ENCODE measurements at regions not wholly inside any gene's neighbourhood (a gene's known extent, or its start where the extent isn't known, plus 50 kb on each side); places are given as distances from the start of the nearest gene placed in this dataset.

DNA sequence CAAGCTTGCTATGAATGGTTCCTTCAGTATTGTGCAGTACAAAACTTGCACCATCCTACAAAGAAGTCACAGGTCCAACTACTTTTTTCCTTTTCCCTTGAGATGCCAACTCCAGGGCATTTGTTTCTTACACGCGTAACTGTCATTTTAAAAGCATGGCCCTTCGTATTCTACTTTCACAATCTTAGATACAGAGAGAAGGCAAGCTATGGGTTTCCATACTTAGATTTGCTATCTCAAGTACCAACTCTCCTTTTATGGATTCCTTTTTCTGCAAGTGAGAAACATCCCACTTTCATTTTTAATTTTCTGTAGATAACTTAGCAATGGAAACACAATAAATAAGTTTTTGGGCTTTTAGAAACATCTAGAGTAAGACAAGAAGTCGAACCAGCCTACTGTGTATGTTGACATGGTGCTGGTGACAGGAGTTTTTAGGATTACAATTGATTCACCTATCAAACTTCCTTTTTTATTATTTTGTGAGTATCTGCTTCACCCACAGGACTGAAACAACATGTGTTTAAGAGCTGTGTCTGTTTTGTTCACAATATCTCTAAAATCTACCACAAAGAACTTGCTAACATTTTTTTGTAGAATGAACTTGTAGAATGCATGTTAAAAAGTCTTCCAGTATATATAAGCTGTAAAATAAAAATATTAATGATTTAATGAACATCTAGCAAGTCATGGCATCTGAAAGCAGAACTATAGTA, 124.1 kb downstream of the FAM174A start:
- FAIRE-seq (no peak), DNase-seq (ENCODE audit: low read depth) (no peak)
- H3K4me1 Mint-ChIP-seq (ENCODE audit: low read depth, unreplicated experiment) = no peaks in the 10 kb centered on the region
- Histone ChIP-seq H4K20me1 (ENCODE audit: insufficient read depth, low read length) (no peaks in the 10 kb centered on the region), H3K27ac (ENCODE audit: low read depth, low read length) (no peak overlapping the region), H3K9me3 (ENCODE audit: insufficient read depth, low read depth, low read length) (no peaks in the 10 kb centered on the region), H3K36me3 (ENCODE audit: insufficient read depth, low read length) (no peaks in the 10 kb centered on the region), H3K4me3 (ENCODE audit: insufficient read depth, low read depth, low read length) (no peak overlapping the region), H3K9ac (ENCODE audit: low read length) (no peak overlapping the region), H3K27me3 (ENCODE audit: insufficient read depth, low read length) (no peaks in the 10 kb centered on the region), H3K4me1 (ENCODE audit: insufficient read depth, low read length) (no peaks in the 10 kb centered on the region), H3K4me2 (ENCODE audit: low read length) (no peak overlapping the region), H2AFZ (ENCODE audit: low read depth, low read length) (no peak overlapping the region), H3K79me2 (ENCODE audit: insufficient read depth, low read length) (no peaks in the 10 kb centered on the region)
- no peak for TF ChIP-seq EZH2 (IDR thresholded peaks at IDR 0.05; ENCODE audit: insufficient read depth, low read length)
- TF ChIP-seq, protein P1, sequence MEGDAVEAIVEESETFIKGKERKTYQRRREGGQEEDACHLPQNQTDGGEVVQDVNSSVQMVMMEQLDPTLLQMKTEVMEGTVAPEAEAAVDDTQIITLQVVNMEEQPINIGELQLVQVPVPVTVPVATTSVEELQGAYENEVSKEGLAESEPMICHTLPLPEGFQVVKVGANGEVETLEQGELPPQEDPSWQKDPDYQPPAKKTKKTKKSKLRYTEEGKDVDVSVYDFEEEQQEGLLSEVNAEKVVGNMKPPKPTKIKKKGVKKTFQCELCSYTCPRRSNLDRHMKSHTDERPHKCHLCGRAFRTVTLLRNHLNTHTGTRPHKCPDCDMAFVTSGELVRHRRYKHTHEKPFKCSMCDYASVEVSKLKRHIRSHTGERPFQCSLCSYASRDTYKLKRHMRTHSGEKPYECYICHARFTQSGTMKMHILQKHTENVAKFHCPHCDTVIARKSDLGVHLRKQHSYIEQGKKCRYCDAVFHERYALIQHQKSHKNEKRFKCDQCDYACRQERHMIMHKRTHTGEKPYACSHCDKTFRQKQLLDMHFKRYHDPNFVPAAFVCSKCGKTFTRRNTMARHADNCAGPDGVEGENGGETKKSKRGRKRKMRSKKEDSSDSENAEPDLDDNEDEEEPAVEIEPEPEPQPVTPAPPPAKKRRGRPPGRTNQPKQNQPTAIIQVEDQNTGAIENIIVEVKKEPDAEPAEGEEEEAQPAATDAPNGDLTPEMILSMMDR (IDR thresholded peaks at IDR 0.05; ENCODE audit: insufficient read depth, low read depth, low read length) = no peak
- H3K27ac Mint-ChIP-seq (ENCODE audit: unreplicated experiment) = no peak overlapping the region
- peaks cover 2% of the 10 kb centered on the region for H3K9me3 Mint-ChIP-seq (ENCODE audit: unreplicated experiment)
- no peaks in the 10 kb centered on the region for H3K36me3 Mint-ChIP-seq (ENCODE audit: low read depth, unreplicated experiment)
- no peaks in the 10 kb centered on the region for H3K27me3 Mint-ChIP-seq (ENCODE audit: low read depth, unreplicated experiment)
- H3K4me3 Mint-ChIP-seq (ENCODE audit: unreplicated experiment) = no peak overlapping the region

DNA sequence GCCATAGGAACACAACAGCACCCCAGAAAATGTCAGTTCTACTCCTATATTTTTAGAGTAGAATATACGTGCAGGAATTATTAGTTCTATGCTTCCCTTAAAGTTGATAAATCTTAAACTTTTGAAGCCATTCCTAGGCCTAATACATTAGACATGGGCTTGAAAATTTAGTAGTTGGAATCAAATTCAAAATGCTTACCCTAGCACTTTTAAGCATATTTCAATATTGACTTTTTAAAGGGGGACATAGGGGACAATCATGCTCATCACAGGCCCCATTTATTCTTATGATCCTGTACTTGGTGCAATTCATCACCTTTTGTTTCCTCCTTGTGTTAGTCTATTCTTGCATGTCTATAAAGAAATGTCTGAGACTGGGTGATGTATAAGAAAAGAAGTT, 129.0 kb downstream of the FAM174A start:
- no peak overlapping the region for H3K4me2 ChIP-seq (ENCODE audit: low read length)
- Mint-ChIP-seq H3K27me3 (ENCODE audit: low read depth, unreplicated experiment) (no peaks in the 10 kb centered on the region), H3K9me3 (ENCODE audit: unreplicated experiment) (peaks cover 2% of the 10 kb centered on the region), H3K27ac (ENCODE audit: unreplicated experiment) (no peak overlapping the region), H3K36me3 (ENCODE audit: low read depth, unreplicated experiment) (no peaks in the 10 kb centered on the region), H3K4me1 (ENCODE audit: low read depth, unreplicated experiment) (peaks cover 8% of the 10 kb centered on the region), H3K4me3 (ENCODE audit: unreplicated experiment) (no peak overlapping the region)
- no peaks in the 10 kb centered on the region for H3K79me2 ChIP-seq (ENCODE audit: insufficient read depth, low read length)
- no peak overlapping the region for H3K4me3 ChIP-seq (ENCODE audit: insufficient read depth, low read depth, low read length)
- H3K36me3 ChIP-seq (ENCODE audit: insufficient read depth, low read length) = no peaks in the 10 kb centered on the region
- no peaks in the 10 kb centered on the region for H4K20me1 ChIP-seq (ENCODE audit: insufficient read depth, low read length)
- no peak overlapping the region for H3K9ac ChIP-seq (ENCODE audit: low read length)
- FAIRE-seq (no peak), DNase-seq (ENCODE audit: low read depth) (no peak)
- H3K27me3 ChIP-seq (ENCODE audit: insufficient read depth, low read length) = no peaks in the 10 kb centered on the region
- H3K4me1 ChIP-seq (ENCODE audit: insufficient read depth, low read length) = peaks cover 4% of the 10 kb centered on the region
- TF ChIP-seq EZH2 (IDR thresholded peaks at IDR 0.05; ENCODE audit: insufficient read depth, low read length) = no peak
- TF ChIP-seq, protein P1 (IDR thresholded peaks at IDR 0.05; ENCODE audit: insufficient read depth, low read depth, low read length) = no peak
- no peaks in the 10 kb centered on the region for H3K9me3 ChIP-seq (ENCODE audit: insufficient read depth, low read depth, low read length)
- no peak overlapping the region for H3K27ac ChIP-seq (ENCODE audit: low read depth, low read length)
- H2AFZ ChIP-seq (ENCODE audit: low read depth, low read length) = no peak overlapping the region

DNA sequence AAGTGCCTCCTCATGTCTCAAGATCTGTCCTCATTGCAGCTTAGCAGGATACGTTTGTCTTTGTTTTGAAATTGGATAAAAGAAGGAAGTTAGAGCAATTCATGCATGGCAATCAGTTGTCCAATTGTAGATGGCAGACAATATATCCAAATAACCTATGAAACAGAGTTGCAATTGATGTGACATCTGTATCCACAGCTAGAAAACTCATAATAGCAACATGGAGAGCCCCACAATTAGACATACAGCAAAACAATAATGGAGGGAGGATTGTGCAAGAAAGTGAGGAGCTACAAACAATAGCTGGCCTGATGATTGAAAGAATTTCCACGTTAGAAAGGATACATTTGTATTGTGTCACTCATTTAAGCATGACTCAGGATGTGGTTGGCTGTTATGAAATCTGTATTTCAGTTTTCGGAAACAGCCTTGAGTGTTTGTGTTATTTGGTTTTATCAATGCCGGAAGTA, 132.0 kb downstream of the FAM174A start:
- Histone ChIP-seq H4K20me1 (ENCODE audit: insufficient read depth, low read length) (no peaks in the 10 kb centered on the region), H3K27ac (ENCODE audit: low read depth, low read length) (no peak overlapping the region), H3K27me3 (ENCODE audit: insufficient read depth, low read length) (no peaks in the 10 kb centered on the region), H3K9ac (ENCODE audit: low read length) (no peak overlapping the region), H3K4me2 (ENCODE audit: low read length) (peak overlapping the region; percentile 19), H3K9me3 (ENCODE audit: insufficient read depth, low read depth, low read length) (no peaks in the 10 kb centered on the region), H3K36me3 (ENCODE audit: insufficient read depth, low read length) (no peaks in the 10 kb centered on the region), H3K79me2 (ENCODE audit: insufficient read depth, low read length) (no peaks in the 10 kb centered on the region), H3K4me3 (ENCODE audit: insufficient read depth, low read depth, low read length) (no peak overlapping the region), H2AFZ (ENCODE audit: low read depth, low read length) (peak overlapping the region; percentile 7), H3K4me1 (ENCODE audit: insufficient read depth, low read length) (peaks cover 4% of the 10 kb centered on the region)
- Mint-ChIP-seq H3K4me3 (ENCODE audit: unreplicated experiment) (no peak overlapping the region), H3K27me3 (ENCODE audit: low read depth, unreplicated experiment) (no peaks in the 10 kb centered on the region), H3K9me3 (ENCODE audit: unreplicated experiment) (peaks cover 4% of the 10 kb centered on the region), H3K4me1 (ENCODE audit: low read depth, unreplicated experiment) (peaks cover 8% of the 10 kb centered on the region), H3K27ac (ENCODE audit: unreplicated experiment) (no peak overlapping the region), H3K36me3 (ENCODE audit: low read depth, unreplicated experiment) (no peaks in the 10 kb centered on the region)
- DNase-seq (ENCODE audit: low read depth) (peak; percentile 57), FAIRE-seq (peak; percentile 55)
- TF ChIP-seq, protein P1 (IDR thresholded peaks at IDR 0.05; ENCODE audit: insufficient read depth, low read depth, low read length) = no peak
- TF ChIP-seq EZH2 (IDR thresholded peaks at IDR 0.05; ENCODE audit: insufficient read depth, low read length) = no peak
